Iris pigment epithelial cell (primary cell): ENCODE measurements at regions not wholly inside any gene's neighbourhood (a gene's known extent, or its start where the extent isn't known, plus 50 kb on each side); places are given as distances from the start of the nearest gene placed in this dataset.
"Not testable (repeated sequence)": the region's sequence is repeated elsewhere in the genome, so short reads cannot be mapped to it uniquely, and the experiment has no call there.

ENCODE experiments used
- DNase-seq: peaks from one replicate; pipeline ENCODE4 v3.0.0-alpha.2; 2011; ENCODE audit warnings: low read depth

DNA sequence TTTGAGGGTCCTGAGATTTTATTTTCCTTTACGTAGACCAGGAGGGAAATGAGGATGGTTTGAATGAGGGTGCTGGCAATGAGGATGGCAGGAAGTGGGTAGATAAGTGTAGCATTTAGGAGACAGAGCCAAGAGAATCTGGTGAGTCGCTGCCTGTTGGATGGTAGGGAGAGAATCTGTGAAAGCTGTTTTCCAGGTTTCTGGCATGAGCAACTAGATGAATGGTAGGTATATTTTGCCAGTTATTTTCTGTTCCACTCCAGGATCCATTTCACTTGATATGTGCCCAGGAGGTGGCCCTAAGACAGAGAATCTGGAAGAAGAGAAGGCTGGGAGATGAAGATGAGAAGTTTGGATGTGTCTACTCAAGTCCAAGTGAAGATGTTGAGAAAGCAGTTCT is 63.3 kb upstream of the VIPR2 start:
- no peak for DNase-seq

DNA sequence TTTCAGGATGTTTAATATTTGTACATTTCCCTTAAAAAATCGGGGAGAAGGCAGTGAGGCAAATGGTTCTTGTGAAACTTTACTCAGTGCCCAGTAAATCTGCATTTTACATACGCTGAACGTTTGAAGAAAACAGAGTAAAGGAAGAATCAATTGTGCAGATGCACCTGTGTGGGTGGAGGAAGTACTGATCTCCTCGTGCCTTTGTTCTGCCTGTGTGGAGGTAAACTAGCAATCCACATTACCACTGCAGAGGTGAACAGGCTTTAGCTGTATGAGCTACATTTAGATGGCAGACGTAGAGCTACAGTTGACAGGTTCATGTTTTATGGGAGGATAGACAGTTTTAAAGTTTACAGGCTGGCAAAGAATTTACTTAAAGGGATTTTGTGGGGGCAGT is 62.7 kb upstream of the VIPR2 start:
- no peak for DNase-seq

DNA sequence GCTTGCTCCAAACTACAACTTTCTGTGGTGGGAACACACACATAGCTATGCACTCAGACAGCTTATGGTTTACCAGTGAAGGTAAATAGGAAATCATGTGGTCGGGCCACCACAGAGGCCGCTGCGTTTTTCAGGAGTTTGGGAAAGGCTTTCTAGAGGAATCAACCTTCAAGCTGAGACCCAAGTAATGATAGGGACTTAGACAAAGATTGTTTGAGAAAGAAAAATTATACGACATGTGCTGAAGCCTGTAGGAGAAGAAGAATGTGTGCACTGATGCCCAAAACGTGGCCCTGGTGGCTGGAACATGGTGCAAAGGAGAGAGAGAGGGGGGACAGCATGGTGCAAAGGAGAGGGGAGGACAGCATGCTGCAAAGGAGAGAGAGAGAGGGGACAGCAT is 61.2 kb upstream of the VIPR2 start:
- no peak for DNase-seq

DNA sequence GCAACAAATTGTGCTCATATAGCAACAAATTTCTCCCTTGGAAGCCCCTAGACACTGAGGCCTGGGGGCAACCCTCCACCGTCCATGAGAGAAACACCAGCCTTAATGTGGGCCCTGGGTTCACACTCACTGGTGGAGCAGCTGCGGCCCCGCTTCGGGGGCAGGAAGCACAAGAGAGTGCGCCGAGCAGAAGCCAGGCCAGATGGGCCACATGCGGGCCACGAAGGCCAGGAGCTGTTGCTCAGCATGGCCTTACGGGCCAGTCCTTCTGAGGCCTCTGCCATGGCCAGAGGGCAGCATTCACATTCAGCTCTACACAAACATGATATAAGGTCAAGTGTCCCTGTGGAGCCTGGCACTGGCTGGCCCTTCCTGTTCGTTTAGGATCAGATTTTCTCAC is 60.0 kb upstream of the VIPR2 start:
- DNase-seq: no peak

DNA sequence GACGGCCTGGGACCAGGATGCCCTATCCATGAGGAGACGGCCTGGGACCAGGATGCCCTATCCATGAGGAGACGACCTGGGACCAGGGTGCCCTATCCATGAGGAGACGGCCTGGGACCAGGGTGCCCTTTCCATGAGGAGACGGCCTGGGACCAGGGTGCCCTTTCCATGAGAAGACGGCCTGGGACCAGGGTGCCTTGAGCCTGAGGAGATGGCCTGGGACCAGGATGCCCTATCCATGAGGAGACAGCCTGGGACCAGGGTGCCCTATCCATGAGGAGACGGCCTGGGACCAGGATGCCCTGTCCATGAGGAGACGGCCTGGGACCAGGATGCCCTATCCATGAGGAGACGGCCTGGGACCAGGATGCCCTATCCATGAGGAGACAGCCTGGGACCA is 58.6 kb upstream of the VIPR2 start:
- DNase-seq: not testable (repeated sequence)

DNA sequence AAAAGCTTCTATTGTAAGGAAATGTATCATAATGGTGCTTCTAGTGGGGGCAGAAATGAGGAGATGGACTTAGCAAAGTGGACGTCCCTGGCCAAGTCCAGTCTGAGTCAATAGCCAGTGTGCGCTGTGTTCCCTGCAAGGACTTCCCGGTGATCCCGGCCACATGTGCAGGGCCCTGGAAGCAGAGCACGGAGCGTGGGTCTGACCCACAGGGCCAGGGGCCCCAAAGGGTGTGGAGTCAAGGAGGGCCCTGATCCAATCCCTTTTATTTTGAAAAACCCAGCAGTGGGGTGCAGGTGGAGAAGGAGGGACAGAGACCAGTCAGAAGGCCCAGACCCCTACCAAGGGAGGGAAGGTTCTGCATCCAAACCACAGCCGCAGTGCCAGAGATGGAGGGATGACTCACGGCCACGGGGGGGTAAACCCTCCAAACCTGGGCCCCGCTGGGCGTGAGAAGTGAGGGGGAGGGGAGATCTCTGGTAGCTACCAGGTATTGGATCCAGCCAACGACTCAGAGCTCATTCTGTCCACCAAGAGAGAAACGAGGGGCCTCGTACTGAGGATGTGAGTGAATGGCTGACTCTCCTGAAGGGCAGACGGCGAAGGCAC is 57.2 kb upstream of the VIPR2 start:
- no peak for DNase-seq

DNA sequence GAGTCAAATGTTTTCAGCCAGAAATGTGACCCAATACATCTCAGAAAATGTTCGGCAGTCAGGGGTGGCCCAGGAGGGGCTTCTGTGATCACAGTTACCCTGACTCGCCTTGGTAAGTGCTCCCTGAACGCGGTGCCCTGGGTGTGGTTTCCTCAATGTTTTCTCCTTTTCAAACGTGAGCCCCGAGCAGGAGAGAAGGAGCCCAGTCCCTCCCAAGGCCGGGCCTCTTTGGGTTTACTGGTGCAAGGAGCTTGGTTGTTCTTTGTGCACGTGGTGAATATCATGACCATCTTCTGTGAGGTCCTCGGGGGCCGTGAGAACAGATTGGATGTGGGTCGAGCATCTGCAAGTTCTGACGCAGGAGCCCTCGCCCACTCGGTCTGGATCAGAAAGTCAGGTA is 55.8 kb upstream of the VIPR2 start:
- no peak for DNase-seq

DNA sequence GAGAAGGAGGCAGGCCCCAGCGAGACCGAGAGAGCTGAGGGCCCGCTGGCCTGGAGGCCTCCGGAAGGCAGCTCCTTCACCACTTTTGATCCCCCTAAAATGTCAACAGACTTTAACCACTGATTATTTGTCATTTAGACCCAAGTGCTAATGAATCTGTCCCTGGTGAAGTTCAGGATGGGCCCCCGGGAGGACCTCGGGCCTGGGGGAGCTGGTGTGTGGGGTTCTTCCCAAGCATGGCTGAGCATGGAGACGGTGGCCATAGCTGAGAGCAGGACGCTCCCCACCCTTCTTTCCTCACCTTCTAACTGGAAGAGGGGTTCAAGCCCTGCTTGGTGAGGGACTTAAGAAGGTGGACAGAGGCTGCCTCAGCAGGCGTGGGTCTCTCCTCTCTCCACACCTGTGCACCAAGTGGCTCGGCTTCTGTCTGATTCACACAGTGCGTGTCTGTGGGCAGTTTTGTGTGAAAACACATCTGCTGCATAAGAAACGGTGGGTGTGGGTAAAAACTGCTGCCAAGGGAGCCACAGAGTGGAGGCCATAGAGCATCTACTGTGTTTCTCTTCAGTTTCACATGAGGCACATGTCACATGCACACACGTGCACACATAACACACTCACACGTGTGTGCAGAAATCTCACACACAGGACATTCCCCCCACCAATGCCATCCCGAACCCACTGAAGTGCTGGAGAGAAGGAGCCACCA is 53.5 kb upstream of the VIPR2 start:
- no peak for DNase-seq

DNA sequence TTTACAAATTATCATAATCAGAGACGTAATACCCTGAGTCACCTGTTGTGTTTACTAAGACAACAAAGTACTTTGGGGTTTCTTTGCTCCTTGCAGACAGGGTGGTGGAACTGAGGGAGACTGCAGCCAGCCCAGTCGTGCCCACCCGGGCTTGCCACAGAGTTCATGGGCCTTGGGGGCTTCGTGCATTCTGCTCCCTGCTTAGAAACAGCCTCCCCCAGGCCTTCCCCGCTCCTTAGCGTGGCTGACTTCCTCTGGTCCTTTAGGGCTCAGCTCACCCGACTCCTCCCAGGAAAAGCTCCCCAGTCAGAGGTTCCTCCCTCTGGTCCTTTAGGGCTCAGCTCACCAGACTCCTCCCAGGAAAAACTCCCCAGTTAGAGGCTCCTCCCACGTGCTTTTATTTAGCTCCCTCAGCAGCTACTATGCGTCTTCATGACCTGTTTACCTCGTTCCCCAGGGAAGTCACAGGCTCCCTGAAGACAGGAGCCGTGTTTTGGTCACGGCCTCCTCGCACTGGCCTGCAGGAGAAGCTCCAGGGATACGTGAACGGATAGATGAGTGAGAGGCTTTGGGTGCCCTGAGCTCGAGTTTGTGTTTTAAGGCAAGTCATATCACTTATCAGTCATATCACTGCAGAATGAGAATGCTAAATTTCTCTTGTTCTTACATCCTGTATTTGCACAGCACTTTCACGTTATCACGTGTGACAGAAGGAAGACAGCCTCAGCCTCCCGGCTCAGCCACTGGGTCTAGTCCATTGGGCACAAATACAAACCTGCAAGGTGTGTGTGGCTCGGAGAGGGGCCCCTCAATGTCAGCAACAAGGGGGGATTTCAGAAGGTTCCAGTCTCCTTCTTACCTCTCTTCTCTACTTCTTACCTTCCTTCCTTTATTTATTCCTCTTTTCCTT is 52.7 kb upstream of the VIPR2 start:
- peak; percentile 10 for DNase-seq

DNA sequence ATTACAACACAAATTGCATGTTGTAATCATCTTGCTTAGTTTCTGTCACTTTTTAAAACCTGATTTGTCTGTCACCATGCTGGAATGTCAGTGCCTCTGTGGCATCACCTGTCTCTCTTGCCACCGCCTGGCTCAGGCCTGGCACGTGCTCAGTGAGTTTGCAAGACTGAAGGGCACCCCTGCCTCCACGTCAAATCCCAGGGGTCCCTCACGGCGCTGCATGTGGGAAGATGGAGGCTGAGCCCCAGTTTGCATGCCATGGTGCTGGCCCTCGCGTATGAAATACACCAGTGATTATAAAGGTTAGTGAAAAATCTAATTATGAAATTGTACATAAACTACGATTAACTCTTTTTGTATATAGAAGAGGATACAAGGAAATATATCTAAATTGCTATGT is 51.9 kb upstream of the VIPR2 start:
- no peak for DNase-seq

DNA sequence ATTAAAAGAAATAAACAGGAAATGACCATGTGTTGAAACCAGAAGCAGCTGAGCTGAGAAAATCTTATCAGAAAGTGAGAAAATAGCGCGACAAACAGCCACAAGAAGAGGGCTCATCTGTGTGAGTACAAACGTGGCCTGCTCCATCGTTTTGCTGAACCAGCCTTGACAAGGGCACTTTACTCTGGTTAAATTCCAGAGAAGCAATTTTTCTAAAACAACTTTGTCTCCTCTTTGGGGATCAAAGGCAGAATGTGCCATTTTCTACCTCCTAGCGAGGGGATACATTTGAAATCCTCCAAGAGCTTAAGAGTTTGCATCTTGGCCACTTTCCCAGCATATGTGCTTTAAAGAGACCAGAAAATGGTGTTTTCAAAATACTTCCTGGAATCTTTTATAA is 51.3 kb upstream of the VIPR2 start:
- DNase-seq: no peak
